Activated CD4-positive, alpha-beta T cell treated with anti-CD3 and anti-CD28 coated beads, Interleukin-2, amount 10 ng/mL, durations not matched to agents 24 days and 14 days (primary cell): ENCODE measurements at regions not wholly inside any gene's neighbourhood (a gene's known extent, or its start where the extent isn't known, plus 50 kb on each side); places are given as distances from the start of the nearest gene placed in this dataset.

Experiments used
- DNase-seq: peaks from one replicate; pipeline ENCODE4 v3.0.0; 2022
- H3K27ac Mint-ChIP-seq: one replicate; pipeline ENCODE4 v1.8.0; 2022; ENCODE audit warnings: mild to moderate bottlenecking, mixed read lengths
- H3K27me3 Mint-ChIP-seq: one replicate; pipeline ENCODE4 v1.8.0; 2022; ENCODE audit warnings: mixed read lengths
- H3K36me3 Mint-ChIP-seq: one replicate; pipeline ENCODE4 v1.8.0; 2022; ENCODE audit warnings: low read depth, mild to moderate bottlenecking, mixed read lengths
- H3K4me1 Mint-ChIP-seq: one replicate; pipeline ENCODE4 v1.8.0; 2021; ENCODE audit warnings: mixed read lengths
- H3K4me3 Mint-ChIP-seq: one replicate; pipeline ENCODE4 v1.8.0; 2022; ENCODE audit warnings: mild to moderate bottlenecking, moderate library complexity, mixed read lengths
- H3K9me3 Mint-ChIP-seq: one replicate; pipeline ENCODE4 v1.8.0; 2021; ENCODE audit warnings: mixed read lengths
- intact Hi-C: fragments of 100-400 bp; cut with micrococcal nuclease; formaldehyde crosslinking; loops from one replicate; pipeline ENCODE4 v1.15.1; 2023

GRCh38 chr7:42624471-42624870, 287.4 kb downstream of the C7orf25 start:
- H3K36me3 Mint-ChIP-seq: no peaks in the 10 kb centered on the region
- no peaks in the 10 kb centered on the region for H3K4me1 Mint-ChIP-seq
- H3K9me3 Mint-ChIP-seq: no peaks in the 10 kb centered on the region
- H3K4me3 Mint-ChIP-seq: no peak overlapping the region
- no peak for DNase-seq
- no peak overlapping the region for H3K27ac Mint-ChIP-seq
- H3K27me3 Mint-ChIP-seq: no peaks in the 10 kb centered on the region
- intact Hi-C loops: no loop called here

- intact Hi-C loops: no loop called here
- Mint-ChIP-seq H3K27ac (no peak overlapping the region), H3K4me1 (no peaks in the 10 kb centered on the region), H3K4me3 (no peak overlapping the region), H3K36me3 (no peaks in the 10 kb centered on the region), H3K9me3 (no peaks in the 10 kb centered on the region), H3K27me3 (no peaks in the 10 kb centered on the region)
- no peak for DNase-seq
These were observed 290.2 kb downstream of the C7orf25 start for GRCh38 chr7:42621543-42622219.

GRCh38 chr7:42618651-42619360, 293.1 kb downstream of the C7orf25 start:
- Mint-ChIP-seq H3K9me3 (no peaks in the 10 kb centered on the region), H3K36me3 (no peaks in the 10 kb centered on the region), H3K4me3 (no peak overlapping the region), H3K4me1 (no peaks in the 10 kb centered on the region), H3K27ac (no peak overlapping the region), H3K27me3 (no peaks in the 10 kb centered on the region)
- no peak for DNase-seq
- intact Hi-C loops: no loop called here

GRCh38 chr7:42617806-42618457, 293.9 kb downstream of the C7orf25 start:
- no peaks in the 10 kb centered on the region for H3K36me3 Mint-ChIP-seq
- no peak for DNase-seq
- H3K4me1 Mint-ChIP-seq: no peaks in the 10 kb centered on the region
- intact Hi-C loops: no loop called here
- no peak overlapping the region for H3K27ac Mint-ChIP-seq
- H3K27me3 Mint-ChIP-seq: no peaks in the 10 kb centered on the region
- no peaks in the 10 kb centered on the region for H3K9me3 Mint-ChIP-seq
- H3K4me3 Mint-ChIP-seq: no peak overlapping the region

- H3K4me1 Mint-ChIP-seq: no peaks in the 10 kb centered on the region
- no peaks in the 10 kb centered on the region for H3K27me3 Mint-ChIP-seq
- H3K4me3 Mint-ChIP-seq: no peak overlapping the region
- H3K36me3 Mint-ChIP-seq: no peaks in the 10 kb centered on the region
- no peak for DNase-seq
- intact Hi-C loops: no loop called here
- no peaks in the 10 kb centered on the region for H3K9me3 Mint-ChIP-seq
- no peak overlapping the region for H3K27ac Mint-ChIP-seq
These were observed 294.7 kb downstream of the C7orf25 start for GRCh38 chr7:42617071-42617765.

- Mint-ChIP-seq H3K36me3 (no peaks in the 10 kb centered on the region), H3K4me1 (no peaks in the 10 kb centered on the region), H3K27me3 (no peaks in the 10 kb centered on the region), H3K4me3 (no peak overlapping the region), H3K27ac (no peak overlapping the region), H3K9me3 (no peaks in the 10 kb centered on the region)
- intact Hi-C loops: no loop called here
- DNase-seq: no peak
These were observed 297.2 kb downstream of the C7orf25 start for GRCh38 chr7:42614636-42615035.

GRCh38 chr7:42611961-42612360, 299.9 kb downstream of the C7orf25 start:
- Mint-ChIP-seq H3K4me1 (no peaks in the 10 kb centered on the region), H3K36me3 (no peaks in the 10 kb centered on the region), H3K27me3 (no peaks in the 10 kb centered on the region), H3K9me3 (no peaks in the 10 kb centered on the region), H3K4me3 (no peak overlapping the region), H3K27ac (no peak overlapping the region)
- intact Hi-C loops: no loop called here
- no peak for DNase-seq

- no peaks in the 10 kb centered on the region for H3K27me3 Mint-ChIP-seq
- no peak overlapping the region for H3K27ac Mint-ChIP-seq
- no peaks in the 10 kb centered on the region for H3K4me1 Mint-ChIP-seq
- H3K4me3 Mint-ChIP-seq: no peak overlapping the region
- no peak for DNase-seq
- no peaks in the 10 kb centered on the region for H3K36me3 Mint-ChIP-seq
- no peaks in the 10 kb centered on the region for H3K9me3 Mint-ChIP-seq
- intact Hi-C loops: no loop called here
These were observed 300.5 kb downstream of the C7orf25 start for GRCh38 chr7:42611289-42611928.

GRCh38 chr7:42606193-42606905, 305.5 kb downstream of the C7orf25 start:
- H3K9me3 Mint-ChIP-seq: no peaks in the 10 kb centered on the region
- intact Hi-C loops: no loop called here
- H3K27ac Mint-ChIP-seq: no peak overlapping the region
- H3K27me3 Mint-ChIP-seq: no peaks in the 10 kb centered on the region
- H3K4me1 Mint-ChIP-seq: no peaks in the 10 kb centered on the region
- no peaks in the 10 kb centered on the region for H3K36me3 Mint-ChIP-seq
- DNase-seq: no peak
- no peak overlapping the region for H3K4me3 Mint-ChIP-seq

GRCh38 chr7:42605406-42606192, 306.3 kb downstream of the C7orf25 start:
- Mint-ChIP-seq H3K27ac (no peak overlapping the region), H3K27me3 (no peaks in the 10 kb centered on the region), H3K9me3 (no peaks in the 10 kb centered on the region), H3K4me1 (no peaks in the 10 kb centered on the region), H3K36me3 (no peaks in the 10 kb centered on the region), H3K4me3 (no peak overlapping the region)
- intact Hi-C loops: no loop called here
- no peak for DNase-seq

GRCh38 chr7:42603496-42603895, 308.4 kb downstream of the C7orf25 start:
- Mint-ChIP-seq H3K36me3 (no peaks in the 10 kb centered on the region), H3K9me3 (no peaks in the 10 kb centered on the region), H3K4me1 (no peaks in the 10 kb centered on the region), H3K27ac (no peak overlapping the region), H3K4me3 (no peak overlapping the region), H3K27me3 (no peaks in the 10 kb centered on the region)
- no peak for DNase-seq
- intact Hi-C loops: no loop called here

- H3K27ac Mint-ChIP-seq: no peak overlapping the region
- intact Hi-C loops: no loop called here
- H3K36me3 Mint-ChIP-seq: no peaks in the 10 kb centered on the region
- no peak overlapping the region for H3K4me3 Mint-ChIP-seq
- H3K27me3 Mint-ChIP-seq: no peaks in the 10 kb centered on the region
- no peaks in the 10 kb centered on the region for H3K9me3 Mint-ChIP-seq
- no peaks in the 10 kb centered on the region for H3K4me1 Mint-ChIP-seq
- DNase-seq: no peak
These were observed 314.6 kb downstream of the C7orf25 start for GRCh38 chr7:42597300-42597699.

- H3K27me3 Mint-ChIP-seq: no peaks in the 10 kb centered on the region
- intact Hi-C loops: no loop called here
- no peaks in the 10 kb centered on the region for H3K9me3 Mint-ChIP-seq
- H3K36me3 Mint-ChIP-seq: no peaks in the 10 kb centered on the region
- H3K4me1 Mint-ChIP-seq: no peaks in the 10 kb centered on the region
- H3K27ac Mint-ChIP-seq: no peak overlapping the region
- no peak overlapping the region for H3K4me3 Mint-ChIP-seq
- no peak for DNase-seq
These were observed 315.1 kb downstream of the C7orf25 start for GRCh38 chr7:42596737-42597136.
